GM12878 (cell line): ENCODE measurements at regions not wholly inside any gene's neighbourhood (a gene's known extent, or its start where the extent isn't known, plus 50 kb on each side); places are given as distances from the start of the nearest gene placed in this dataset.

Source experiments
- ATAC-seq: fragments of 200-7000 bp; cut with Tn5 transposase; 3 replicates; pipeline ENCODE4 v1.9.1; 2020; ENCODE audit warnings: mild to moderate bottlenecking, moderate library complexity
- BruUV-seq: library from RNA; stranded (reverse); fragments of 400-500 nt; replicated peaks from 2 replicates; lab custom pipeline; 2021; lab: Mats Ljungman, UMichigan
- CTCF ChIA-PET: fragments of 300-600 bp; sonication (Branson Sonifier 250); formaldehyde crosslinking; extraction: SDS; loops from one replicate; lab custom pipeline; 2021; ENCODE audit warnings: inconsistent platforms; lab: Yijun Ruan, JAX
- POLR2A ChIA-PET: fragments of 350-600 bp; formaldehyde crosslinking; extraction: SDS; loops from one replicate; lab custom pipeline; 2021; ENCODE audit warnings: inconsistent platforms; lab: Charles Lee
- RAD21 ChIA-PET: fragments of 300-600 bp; sonication (Branson Sonifier 250); formaldehyde crosslinking; loops from one replicate; lab custom pipeline; 2023; ENCODE audit warnings: antibody characterized with exemption; ENCODE audit not compliant: unreplicated experiment; lab: Charles Lee
- SMC1A ChIA-PET: fragments of 300-600 bp; sonication (Branson Sonifier 250); formaldehyde crosslinking; loops from one replicate; lab custom pipeline; 2023; ENCODE audit not compliant: unreplicated experiment, uncharacterized antibody; lab: Charles Lee
- DNase-seq: peaks from one replicate; pipeline ENCODE4 v3.0.0-alpha.2; 2011; ENCODE audit warnings: low read depth, low spot score
- FAIRE-seq: peaks from 3 replicates; lab custom pipeline; 2011; peaks lifted over from hg19 to GRCh38; lab: Jason Lieb, UNC
- H2AFZ ChIP-seq: 2 replicates; pipeline ENCODE4 v1.6.0; 2011; ENCODE audit warnings: low read depth, low read length, control low read depth; ENCODE audit not compliant: control insufficient read depth
- H3K27ac ChIP-seq: 2 replicates; pipeline ENCODE4 v1.5.1; 2011; ENCODE audit warnings: control low read depth; ENCODE audit not compliant: control insufficient read depth, insufficient read depth
- H3K27me3 ChIP-seq, 2 experiments: replicated peaks in 1 of 2; 2 replicates each; pipeline versions ENCODE4 v1.6.0 to v1.6.1; 2011; ENCODE audit warnings: low read length in 1 of 2; ENCODE audit not compliant: control insufficient read depth in 2 of 2, insufficient read depth in 2 of 2
- H3K36me3 ChIP-seq, 2 experiments: 2 replicates each; pipeline ENCODE4 v1.5.1; 2011; ENCODE audit warnings: low read length in 1 of 2; ENCODE audit not compliant: control insufficient read depth in 2 of 2, insufficient read depth in 2 of 2
- H3K4me1 ChIP-seq: 2 replicates; pipeline ENCODE4 v1.6.1; 2011; ENCODE audit warnings: mild to moderate bottlenecking, low read length, moderate library complexity, mixed read lengths; ENCODE audit not compliant: control insufficient read depth, insufficient read depth
- H3K4me2 ChIP-seq: 2 replicates; pipeline ENCODE4 v1.6.0; 2011; ENCODE audit warnings: control low read depth; ENCODE audit not compliant: control insufficient read depth, insufficient read depth
- H3K4me3 ChIP-seq: fragments of 200-600 bp; sonication (generic); 2 replicates; pipeline ENCODE4 v1.5.1; 2016
- H3K79me2 ChIP-seq: 2 replicates; pipeline ENCODE4 v1.6.0; 2011; ENCODE audit warnings: low read length; ENCODE audit not compliant: control insufficient read depth, insufficient read depth
- H3K9ac ChIP-seq: 2 replicates; pipeline ENCODE4 v1.8.0; 2011; ENCODE audit warnings: low read length, control low read depth, mixed read lengths; ENCODE audit not compliant: control insufficient read depth, insufficient read depth
- H3K9me3 ChIP-seq: replicated peaks from 3 replicates; pipeline ENCODE4 v1.5.1; 2011; ENCODE audit warnings: mild to moderate bottlenecking, low read length; ENCODE audit not compliant: control insufficient read depth, insufficient read depth
- H4K20me1 ChIP-seq: 2 replicates; pipeline ENCODE4 v1.6.0; 2011; ENCODE audit not compliant: control insufficient read depth, insufficient read depth
- CEBPB ChIP-seq, 2 experiments: fragments of 150-350 bp in 1 of 2; IDR thresholded peaks; 2 replicates each; pipeline ENCODE4 v1.6.1; 2012 to 2014; ENCODE audit warnings: low read depth in 2 of 2, low read length in 2 of 2, borderline replicate concordance in 1 of 2, inconsistent platforms in 1 of 2
- CREM ChIP-seq: IDR thresholded peaks from 2 replicates; pipeline ENCODE4 v1.6.1; 2014; ENCODE audit warnings: antibody characterized with exemption, low read depth
- EP300 ChIP-seq, 2 experiments: fragments of 150-350 bp in 1 of 2; IDR thresholded peaks; 2 replicates each; pipeline ENCODE4 v1.6.1; 2011 to 2012; ENCODE audit warnings: low read depth in 2 of 2, low read length in 2 of 2, borderline replicate concordance in 1 of 2, improper control_type of control experiment in 1 of 2, inconsistent platforms in 1 of 2; ENCODE audit not compliant: control insufficient read depth in 1 of 2
- ETV6 ChIP-seq, 2 experiments: fragments of 450-650 bp in 1 of 2; IDR thresholded peaks in 1 of 2; conservative IDR thresholded peaks in 1 of 2; 2 replicates each; pipeline ENCODE4 v1.6.1; 2014; ENCODE audit warnings: antibody characterized with exemption in 1 of 2, borderline replicate concordance in 1 of 2, low read depth in 1 of 2, mild to moderate bottlenecking in 1 of 2, moderate library complexity in 1 of 2
- IRF5 ChIP-seq: fragments of 450-650 bp; IDR thresholded peaks from 2 replicates; pipeline ENCODE4 v1.6.1; 2017; ENCODE audit warnings: borderline replicate concordance
- SUZ12 ChIP-seq: fragments of 200-600 bp; sonication (generic); IDR thresholded peaks from one replicate; pipeline ENCODE4 v1.6.1; 2018; ENCODE audit warnings: antibody characterized with exemption, mild to moderate bottlenecking; ENCODE audit not compliant: unreplicated experiment
- ZSCAN29 ChIP-seq: fragments of 450-650 bp; IDR thresholded peaks from 2 replicates; pipeline ENCODE4 v1.6.1; 2017; ENCODE audit warnings: mild to moderate bottlenecking, moderate library complexity
- WGBS: methylation state at CpG from one replicate; pipeline ENCODE4 v1.1.6; 2016; ENCODE audit warnings: low lambda C conversion rate; ENCODE audit not compliant: insufficient replicate concordance, insufficient coverage; ENCODE audit errors: missing lambda C conversion rate; 5-methylcytosine and 5-hydroxymethylcytosine counted together
- in situ Hi-C: fragments of 300-500 bp; cut with MboI; formaldehyde crosslinking; loops from 9 replicates; pipeline ENCODE4 v1.14.3; 2018; ENCODE audit warnings: mixed read lengths
- intact Hi-C: fragments of 100-400 bp; cut with micrococcal nuclease; formaldehyde crosslinking; loops from one replicate; pipeline ENCODE4 v1.14.2; 2022; ENCODE audit not compliant: unreplicated experiment
- TF ChIP-seq, protein P1 (sequence below): fragments of 450-650 bp; formaldehyde crosslinking; IDR thresholded peaks from 2 replicates; pipeline ENCODE4 v1.4.0; 2022; ENCODE audit warnings: mild to moderate bottlenecking, moderate library complexity
- TF ChIP-seq, protein P2 (sequence below): fragments of 450-650 bp; IDR thresholded peaks from 2 replicates; pipeline ENCODE4 v1.6.1; 2017; ENCODE audit warnings: antibody characterized with exemption, mild to moderate bottlenecking, moderate library complexity

DNA sequence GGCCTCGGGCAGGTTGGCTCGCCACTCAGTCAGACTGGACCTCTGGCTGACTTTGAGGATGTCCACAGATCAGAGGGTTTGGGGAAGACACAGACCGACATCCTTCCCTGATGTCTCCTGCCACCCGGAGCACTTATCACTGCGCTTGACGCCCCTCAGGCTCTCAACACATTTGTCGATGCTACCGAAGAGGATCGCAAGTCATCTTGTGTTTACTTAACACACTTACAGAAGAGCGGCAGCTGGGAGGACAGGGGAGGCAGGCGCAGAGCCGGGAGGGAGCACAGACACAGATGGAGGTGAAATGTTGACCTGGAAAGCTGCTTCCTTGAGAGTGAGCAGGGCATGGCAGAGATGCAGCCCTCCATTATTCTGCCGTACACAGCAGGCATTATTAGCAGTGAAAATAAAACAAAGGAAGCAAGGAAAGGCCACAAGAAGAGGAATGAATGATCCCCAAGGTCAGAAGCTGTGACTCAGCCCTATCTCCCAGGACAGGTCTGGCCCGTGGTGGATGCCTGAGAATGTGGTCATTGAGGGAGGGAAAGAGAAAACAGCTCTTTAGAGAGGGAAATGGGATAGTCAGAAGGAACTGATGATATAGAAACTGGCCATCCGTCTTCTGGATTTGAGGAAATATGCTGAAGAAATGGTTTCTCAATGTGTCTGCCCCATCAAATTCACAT lies 549.5 kb upstream of the ARGLU1 start (continued):
- TF ChIP-seq, protein P1, sequence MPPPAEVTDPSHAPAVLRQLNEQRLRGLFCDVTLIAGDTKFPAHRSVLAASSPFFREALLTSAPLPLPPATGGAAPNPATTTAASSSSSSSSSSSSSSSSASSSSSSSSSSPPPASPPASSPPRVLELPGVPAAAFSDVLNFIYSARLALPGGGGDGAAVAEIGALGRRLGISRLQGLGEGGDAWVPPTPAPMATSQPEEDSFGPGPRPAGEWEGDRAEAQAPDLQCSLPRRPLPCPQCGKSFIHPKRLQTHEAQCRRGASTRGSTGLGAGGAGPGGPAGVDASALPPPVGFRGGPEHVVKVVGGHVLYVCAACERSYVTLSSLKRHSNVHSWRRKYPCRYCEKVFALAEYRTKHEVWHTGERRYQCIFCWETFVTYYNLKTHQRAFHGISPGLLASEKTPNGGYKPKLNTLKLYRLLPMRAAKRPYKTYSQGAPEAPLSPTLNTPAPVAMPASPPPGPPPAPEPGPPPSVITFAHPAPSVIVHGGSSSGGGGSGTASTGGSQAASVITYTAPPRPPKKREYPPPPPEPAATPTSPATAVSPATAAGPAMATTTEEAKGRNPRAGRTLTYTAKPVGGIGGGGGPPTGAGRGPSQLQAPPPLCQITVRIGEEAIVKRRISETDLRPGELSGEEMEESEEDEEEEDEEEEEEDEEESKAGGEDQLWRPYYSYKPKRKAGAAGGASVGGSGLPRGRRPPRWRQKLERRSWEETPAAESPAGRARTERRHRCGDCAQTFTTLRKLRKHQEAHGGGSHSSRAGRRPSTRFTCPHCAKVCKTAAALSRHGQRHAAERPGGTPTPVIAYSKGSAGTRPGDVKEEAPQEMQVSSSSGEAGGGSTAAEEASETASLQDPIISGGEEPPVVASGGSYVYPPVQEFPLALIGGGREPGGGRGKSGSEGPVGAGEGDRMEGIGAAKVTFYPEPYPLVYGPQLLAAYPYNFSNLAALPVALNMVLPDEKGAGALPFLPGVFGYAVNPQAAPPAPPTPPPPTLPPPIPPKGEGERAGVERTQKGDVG (CRISPR knock-in tag), result no peak
- no peak for TF ChIP-seq CREM
- TF ChIP-seq, protein P2, sequence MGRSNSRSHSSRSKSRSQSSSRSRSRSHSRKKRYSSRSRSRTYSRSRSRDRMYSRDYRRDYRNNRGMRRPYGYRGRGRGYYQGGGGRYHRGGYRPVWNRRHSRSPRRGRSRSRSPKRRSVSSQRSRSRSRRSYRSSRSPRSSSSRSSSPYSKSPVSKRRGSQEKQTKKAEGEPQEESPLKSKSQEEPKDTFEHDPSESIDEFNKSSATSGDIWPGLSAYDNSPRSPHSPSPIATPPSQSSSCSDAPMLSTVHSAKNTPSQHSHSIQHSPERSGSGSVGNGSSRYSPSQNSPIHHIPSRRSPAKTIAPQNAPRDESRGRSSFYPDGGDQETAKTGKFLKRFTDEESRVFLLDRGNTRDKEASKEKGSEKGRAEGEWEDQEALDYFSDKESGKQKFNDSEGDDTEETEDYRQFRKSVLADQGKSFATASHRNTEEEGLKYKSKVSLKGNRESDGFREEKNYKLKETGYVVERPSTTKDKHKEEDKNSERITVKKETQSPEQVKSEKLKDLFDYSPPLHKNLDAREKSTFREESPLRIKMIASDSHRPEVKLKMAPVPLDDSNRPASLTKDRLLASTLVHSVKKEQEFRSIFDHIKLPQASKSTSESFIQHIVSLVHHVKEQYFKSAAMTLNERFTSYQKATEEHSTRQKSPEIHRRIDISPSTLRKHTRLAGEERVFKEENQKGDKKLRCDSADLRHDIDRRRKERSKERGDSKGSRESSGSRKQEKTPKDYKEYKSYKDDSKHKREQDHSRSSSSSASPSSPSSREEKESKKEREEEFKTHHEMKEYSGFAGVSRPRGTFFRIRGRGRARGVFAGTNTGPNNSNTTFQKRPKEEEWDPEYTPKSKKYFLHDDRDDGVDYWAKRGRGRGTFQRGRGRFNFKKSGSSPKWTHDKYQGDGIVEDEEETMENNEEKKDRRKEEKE, result no peak

DNA sequence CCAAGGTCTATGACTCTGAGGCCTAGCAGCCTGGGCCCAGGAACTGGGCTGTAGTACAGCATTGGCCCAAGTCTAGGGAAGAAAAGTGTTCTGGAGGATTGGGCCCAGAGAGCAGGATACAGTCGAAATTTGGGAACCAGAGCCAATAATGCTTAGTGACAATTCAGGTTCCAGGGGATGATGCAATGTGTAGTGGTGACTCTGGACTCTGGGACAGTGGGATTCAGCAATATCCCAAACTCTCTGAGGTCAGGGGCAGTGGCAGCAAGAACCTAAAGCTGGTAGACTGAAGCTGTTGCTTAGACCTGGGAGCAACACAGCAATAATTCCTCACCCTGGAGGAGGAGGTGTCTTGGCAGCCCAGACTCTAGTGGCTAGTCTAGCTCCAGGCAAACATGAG lies 545.5 kb upstream of the ARGLU1 start:
- Histone ChIP-seq H3K27me3 (no peaks in the 10 kb centered on the region), H3K9ac (no peak overlapping the region), H3K9me3 (no peaks in the 10 kb centered on the region), H3K4me1 (no peaks in the 10 kb centered on the region), H3K79me2 (no peaks in the 10 kb centered on the region), H3K4me3 (no peak overlapping the region), H3K27ac (no peak overlapping the region), H2AFZ (no peak overlapping the region), H3K36me3 (no peaks in the 10 kb centered on the region), H3K4me2 (no peak overlapping the region), H4K20me1 (no peaks in the 10 kb centered on the region)
- ChIA-PET RAD21 (no interaction called here), CTCF (interaction anchor here (0.6 to 1.4 kb wide), 2 partner anchors 10 to 486 kb away, joined by 3 read pairs; no protein-coding TSS in a partner anchor), POLR2A (no interaction called here), SMC1A (interaction anchor here (1.1 kb wide), 1 partner anchor 14 kb away, joined by 4 read pairs; no protein-coding TSS in a partner anchor)
- FAIRE-seq (no peak), ATAC-seq (no peak), DNase-seq (no peak)
- WGBS, result 0% methylated on average over 1 of the region's 1 CpG
- intact Hi-C loops (no loop called here), in situ Hi-C loops (no loop called here)
- no TSS peak for BruUV-seq
- TF ChIP-seq CEBPB (IDR thresholded peaks at IDR 0.05; ENCODE audit: borderline replicate concordance in 1 of 2, low read depth in 2 of 2, low read length in 2 of 2) (no peak), IRF5 (no peak), ZSCAN29 (no peak), EP300 (IDR thresholded peaks at IDR 0.05; ENCODE audit: borderline replicate concordance in 1 of 2, control insufficient read depth in 1 of 2, low read depth in 2 of 2, low read length in 2 of 2) (no peak), ETV6 (conservative IDR thresholded peaks at IDR 0.05 in 1 of 2, IDR thresholded peaks at IDR 0.05 in 1 of 2; ENCODE audit: borderline replicate concordance in 1 of 2, low read depth in 1 of 2) (no peak), SUZ12 (no peak)
- TF ChIP-seq, protein P2, result no peak
